Erythroblast (primary cell): ENCODE measurements at regions not wholly inside any gene's neighbourhood (a gene's known extent, or its start where the extent isn't known, plus 50 kb on each side); places are given as distances from the start of the nearest gene placed in this dataset.

Source experiments
- DNase-seq, 2 experiments: peaks; one replicate each; lab custom pipeline; 2025; lab: John Stamatoyannopoulos, UW
- GATA1 ChIP-seq: IDR thresholded peaks from 2 replicates; pipeline ENCODE4 v1.6.1; 2011; ENCODE audit warnings: low read depth, mild to moderate bottlenecking, control low read depth, low read length, moderate library complexity
- POLR2A ChIP-seq: IDR thresholded peaks from 2 replicates; pipeline ENCODE4 v1.6.1; 2011; ENCODE audit warnings: mild to moderate bottlenecking, low read length

DNA sequence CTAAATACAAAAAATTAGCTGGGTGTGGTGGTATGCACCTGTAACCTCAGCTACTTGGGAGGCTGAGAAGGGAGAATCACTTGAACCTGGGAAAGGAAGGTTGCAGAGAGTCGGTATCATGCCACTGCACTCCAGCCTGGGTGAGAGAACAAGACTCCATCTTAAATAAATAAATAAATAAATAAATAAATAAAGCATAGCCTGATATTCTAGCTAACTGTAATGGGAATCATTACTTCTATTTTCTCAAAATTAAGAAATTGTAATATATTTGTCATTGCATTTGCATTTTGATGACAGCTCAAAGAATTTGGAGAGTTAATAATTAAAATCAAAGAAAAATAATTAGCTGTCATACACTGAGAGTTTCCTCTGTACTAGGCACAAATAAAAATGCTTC, 561.1 kb downstream of the EFNB2 start:
- TF ChIP-seq GATA1 = no peak
- no peak for TF ChIP-seq POLR2A
- no peak for DNase-seq

DNA sequence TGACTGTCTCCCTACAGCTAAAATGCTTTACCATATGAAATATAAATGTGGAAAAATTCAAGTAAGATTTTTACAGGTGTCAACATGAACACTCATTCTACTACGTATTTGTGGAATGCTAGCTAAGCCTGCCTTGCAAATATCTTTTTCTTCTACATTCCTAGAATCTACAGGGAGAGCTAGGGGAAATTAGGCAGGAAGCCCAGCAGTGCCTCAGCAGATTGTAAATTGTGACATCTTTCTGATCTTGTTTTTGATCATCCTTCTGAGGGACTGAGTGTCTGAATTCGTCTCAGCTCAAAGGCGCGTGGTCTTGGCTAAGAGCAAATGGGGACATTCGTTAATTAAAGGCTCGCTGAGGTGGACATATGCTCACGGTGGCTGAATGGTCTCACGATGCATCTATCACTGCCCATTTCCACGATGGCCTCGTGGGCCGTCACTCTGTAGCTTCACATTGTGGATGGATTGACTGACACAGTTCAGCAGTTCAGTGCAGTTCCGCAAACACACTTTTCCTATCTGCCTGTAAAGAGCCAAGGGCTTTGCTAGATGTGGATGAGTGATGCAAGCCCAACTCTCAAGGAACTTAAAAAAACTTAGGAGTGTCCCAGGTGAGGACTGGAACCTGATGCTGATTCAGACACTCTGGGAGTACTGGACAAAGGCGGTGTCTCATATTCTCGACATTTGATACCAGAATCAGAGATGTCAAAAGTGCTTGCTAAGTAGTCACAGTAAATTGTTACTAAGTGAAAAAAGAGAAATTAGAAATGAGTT, 562.5 kb downstream of the EFNB2 start:
- DNase-seq = no peak
- TF ChIP-seq GATA1 (no peak), POLR2A (no peak)

DNA sequence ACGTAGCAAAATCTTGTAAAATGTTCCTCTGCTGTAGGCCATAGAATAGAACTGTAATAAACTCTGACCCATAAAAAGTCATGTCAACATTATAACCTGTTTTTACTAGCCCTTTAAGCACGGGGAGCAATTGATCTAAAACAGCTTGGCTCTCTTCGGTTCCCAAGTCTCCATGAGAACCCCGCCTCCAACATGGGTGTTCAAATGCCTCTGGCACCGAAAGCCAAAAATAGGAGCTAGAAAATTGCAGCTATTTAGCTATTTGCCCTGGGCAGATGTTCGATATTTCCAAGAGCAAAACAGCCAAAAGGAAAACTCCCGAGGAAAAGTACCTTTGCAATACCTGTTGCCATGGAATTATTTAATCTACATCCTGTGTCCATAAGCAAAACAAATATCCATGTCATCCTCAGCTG, 563.1 kb downstream of the EFNB2 start:
- no peak for DNase-seq
- TF ChIP-seq POLR2A (no peak), GATA1 (no peak)

DNA sequence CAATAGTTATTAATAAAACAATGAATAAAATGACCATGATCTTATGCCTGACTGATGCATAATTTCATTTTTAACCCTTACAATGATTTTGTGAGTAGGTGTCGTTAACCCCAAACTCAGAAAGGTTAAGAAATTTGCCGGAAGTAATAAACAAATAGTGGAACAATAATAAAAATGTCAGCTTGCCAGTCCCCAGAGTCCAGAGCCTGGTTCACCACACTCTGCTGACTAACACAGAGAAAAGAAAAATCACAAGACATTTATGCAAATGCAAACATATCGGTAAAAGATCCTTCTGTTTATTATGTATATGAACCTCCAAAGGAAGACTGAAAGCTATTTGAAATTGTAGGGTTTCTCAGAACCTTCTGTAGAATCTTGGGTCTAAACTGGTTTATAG, 563.7 kb downstream of the EFNB2 start:
- no peak for DNase-seq

DNA sequence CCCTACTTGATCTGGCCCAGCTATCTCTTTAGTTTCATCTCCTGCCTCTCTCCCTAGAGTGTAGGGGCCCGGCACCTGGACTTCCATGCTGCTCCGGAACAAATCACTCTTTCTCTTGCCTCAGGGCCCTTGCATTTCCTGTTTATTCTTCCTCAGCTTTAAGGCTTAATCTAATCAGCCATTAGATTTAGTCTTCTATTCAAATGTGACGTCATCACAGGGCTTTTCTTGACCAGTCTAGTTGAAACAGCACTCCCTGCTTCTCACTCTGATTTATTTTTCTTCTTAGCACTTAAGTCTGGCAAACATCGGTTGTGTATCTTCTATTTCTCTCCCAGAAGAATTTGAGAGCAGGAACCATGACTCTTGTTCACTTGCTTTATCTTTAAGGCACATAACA, 564.1 kb downstream of the EFNB2 start:
- TF ChIP-seq POLR2A = no peak
- TF ChIP-seq GATA1 = no peak
- no peak for DNase-seq

More for the DNA sequence above, 563.7 kb downstream of the EFNB2 start:
- TF ChIP-seq POLR2A (no peak), GATA1 (no peak)

DNA sequence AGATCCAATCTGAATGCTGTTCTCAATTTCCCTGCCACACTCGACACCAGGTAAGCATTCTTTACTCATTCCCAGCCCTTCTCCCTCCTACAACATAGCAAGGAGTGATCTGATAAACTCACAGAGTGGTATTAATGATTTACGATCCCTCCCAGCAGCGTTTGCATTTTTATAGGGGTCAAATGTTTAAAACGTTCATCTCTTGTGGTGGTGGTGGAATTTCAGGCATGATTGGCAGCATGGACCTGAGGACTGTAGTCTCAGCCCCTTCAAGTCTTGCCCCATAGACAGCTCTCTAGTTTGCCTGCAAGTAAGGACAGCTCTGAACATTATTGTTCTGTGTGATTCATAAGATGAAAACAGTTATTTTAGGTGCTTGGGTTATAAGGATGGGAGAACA, 565.7 kb downstream of the EFNB2 start:
- TF ChIP-seq GATA1 = no peak
- no peak for TF ChIP-seq POLR2A
- no peak for DNase-seq

DNA sequence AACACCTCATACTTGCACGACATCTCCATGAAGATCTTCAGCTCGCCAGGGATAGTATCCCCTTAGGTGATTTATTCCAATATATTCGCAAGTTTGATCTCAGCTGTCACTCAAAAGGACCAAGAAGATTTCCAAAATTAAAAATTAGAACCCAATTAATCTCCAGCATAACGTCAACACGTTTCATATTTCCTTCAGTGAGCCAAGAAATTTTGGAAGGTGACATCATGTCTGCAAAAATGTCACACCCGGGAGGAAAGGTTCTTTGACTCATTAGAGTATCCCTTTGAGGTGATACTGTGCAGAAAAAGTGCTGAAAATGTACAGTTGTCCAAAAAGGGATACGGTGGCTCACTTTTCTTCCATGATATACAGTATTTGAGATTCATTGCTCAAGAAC, 569.6 kb downstream of the EFNB2 start:
- TF ChIP-seq GATA1 (no peak), POLR2A (no peak)

DNA sequence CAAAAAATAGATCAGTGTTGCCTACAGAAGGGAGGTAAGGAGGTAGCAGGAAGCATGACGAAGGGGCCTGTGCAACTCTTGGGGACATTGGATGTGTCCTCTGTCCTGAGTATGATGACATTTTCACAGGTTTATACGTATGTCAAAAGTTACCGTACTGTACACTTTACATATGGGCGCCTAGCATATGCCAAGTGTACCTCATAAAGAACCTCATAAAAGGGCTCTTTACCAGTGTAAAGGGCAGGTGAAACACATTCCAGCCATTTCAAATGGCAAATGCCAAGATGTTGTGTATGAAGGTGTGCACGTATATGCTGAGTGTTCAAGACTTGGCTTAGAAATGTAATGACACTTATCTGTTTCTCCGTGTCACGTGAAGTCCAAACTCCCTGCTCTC, 573.4 kb downstream of the EFNB2 start:
- TF ChIP-seq POLR2A (no peak), GATA1 (no peak)
- no peak for DNase-seq

More for the DNA sequence above, 569.6 kb downstream of the EFNB2 start:
- DNase-seq = no peak

DNA sequence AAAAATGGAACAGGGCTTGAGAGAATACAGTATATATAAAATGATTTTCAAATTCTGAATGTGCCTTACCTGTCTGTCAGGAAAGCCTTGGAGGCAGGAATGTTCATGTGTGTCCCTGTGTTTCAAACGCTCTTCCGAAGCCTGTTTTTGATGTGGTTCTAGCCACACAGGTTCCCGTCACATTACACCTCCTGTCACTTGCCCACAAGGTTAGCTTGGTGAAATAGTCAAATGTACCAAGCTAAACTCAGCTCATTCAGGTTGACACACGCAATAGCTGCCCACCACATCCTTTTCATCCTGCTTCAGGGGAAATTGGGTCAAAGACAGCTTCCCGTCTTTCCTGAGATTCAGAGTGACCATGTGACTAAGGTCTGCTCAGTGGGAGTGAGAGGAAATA, 574.0 kb downstream of the EFNB2 start:
- no peak for DNase-seq
- TF ChIP-seq POLR2A (no peak), GATA1 (no peak)

DNA sequence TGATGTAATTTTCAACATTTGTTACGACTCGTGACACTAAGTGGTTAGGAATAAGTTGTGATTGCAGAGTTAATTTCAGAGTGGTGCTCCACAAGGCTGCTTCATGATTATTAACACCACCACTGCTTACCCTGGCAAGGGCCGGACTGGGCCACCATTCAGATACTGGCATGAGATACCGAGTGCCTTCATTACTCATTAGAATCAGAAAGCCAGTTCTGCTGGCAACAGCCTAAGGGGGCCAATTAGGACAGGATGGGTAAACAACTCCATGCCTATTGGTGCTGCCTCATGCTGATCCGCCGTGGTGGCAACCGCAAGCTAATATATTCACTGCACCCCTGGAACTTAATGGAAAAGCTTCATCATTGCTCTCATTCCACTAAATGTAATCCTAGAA, 575.1 kb downstream of the EFNB2 start:
- DNase-seq = no peak
- TF ChIP-seq POLR2A (no peak), GATA1 (no peak)

DNA sequence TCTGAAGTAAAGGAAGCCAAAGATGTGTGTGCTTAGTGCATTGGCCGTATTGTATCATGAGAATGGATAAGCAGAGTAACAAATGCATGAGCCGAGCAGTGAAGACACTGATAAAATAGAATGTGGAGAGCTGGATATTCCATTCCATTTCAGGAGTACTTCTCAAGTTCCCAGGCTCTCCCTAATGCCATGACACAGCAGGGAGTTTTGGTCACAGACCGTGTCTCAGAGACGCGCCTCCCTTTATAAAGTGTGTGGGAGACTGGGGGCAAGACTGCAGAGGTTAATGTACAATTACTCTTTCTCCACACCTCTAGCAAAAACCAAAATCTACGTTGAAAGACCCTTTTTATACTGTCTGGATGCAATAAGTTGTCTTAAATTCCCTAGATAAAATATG, 575.6 kb downstream of the EFNB2 start:
- no peak for DNase-seq
- TF ChIP-seq GATA1 (no peak), POLR2A (no peak)

DNA sequence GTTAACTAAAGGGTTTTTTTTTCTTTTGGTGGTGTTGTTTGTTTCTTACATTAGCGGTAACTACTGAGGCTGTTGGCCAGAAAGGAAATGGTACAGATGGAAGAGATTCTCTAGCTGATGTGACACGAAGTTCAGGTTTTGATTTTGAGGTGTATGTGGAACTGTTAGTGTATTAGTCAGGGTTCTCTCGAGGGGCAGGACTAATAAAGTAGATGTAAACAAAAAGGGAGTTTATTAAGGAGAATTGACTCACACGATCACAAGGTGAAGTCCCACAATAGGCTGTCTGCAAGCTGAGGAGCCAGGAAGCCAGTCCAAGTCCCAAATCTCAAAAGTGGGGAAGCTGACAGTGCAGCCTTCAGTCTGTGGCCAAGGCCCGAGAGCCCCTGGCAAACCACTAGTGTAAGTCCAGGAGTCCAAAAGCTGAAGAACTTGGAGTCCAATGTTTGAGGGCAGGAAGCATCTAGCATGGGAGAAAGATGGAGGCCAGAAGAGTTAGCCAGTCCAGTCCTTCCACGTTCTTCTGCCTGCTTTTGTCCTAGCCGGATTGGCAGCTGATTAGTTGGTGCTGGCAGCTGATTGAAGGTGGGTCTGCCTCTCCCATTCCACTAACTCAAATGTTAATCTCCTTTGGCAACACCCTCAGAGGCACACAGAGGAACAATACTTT, 577.6 kb downstream of the EFNB2 start:
- no peak for TF ChIP-seq GATA1
- no peak for TF ChIP-seq POLR2A
- no peak for DNase-seq

DNA sequence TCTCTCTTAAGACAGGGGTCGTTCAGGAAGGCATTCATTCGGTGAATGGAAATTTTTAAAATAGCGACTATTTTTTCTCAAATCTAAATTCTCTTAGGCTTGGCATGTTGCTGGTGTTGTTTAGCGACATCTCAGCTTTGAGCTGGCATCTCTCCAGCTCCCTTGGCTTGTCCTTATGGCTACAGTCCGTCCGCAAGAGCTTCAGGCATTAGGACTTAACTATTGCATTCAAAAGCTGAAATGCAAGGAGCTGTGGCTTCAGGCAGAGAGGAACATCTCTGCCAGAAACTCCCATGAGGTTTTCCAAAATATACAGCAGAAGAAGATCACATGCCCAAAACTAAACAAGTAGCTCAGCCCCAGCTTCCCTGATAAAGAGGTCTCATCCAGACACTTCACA, 578.5 kb downstream of the EFNB2 start:
- no peak for DNase-seq
- TF ChIP-seq GATA1 (no peak), POLR2A (no peak)

DNA sequence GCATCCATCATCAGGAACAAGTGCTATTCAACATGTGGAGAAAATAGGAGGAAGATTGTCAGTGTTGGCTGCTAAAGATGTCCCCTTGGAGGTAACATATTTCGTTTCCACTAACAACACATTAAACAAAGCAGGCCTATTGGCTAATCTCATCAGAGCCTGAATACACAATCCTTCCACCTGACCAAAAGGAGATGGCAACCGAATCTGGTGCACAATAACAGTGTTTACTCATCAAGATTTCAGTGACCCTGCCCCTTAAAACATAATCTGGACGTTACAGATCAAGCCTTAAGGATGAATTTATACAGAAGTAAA, 582.5 kb downstream of the EFNB2 start:
- DNase-seq = no peak
- no peak for TF ChIP-seq POLR2A
- TF ChIP-seq GATA1 = no peak

DNA sequence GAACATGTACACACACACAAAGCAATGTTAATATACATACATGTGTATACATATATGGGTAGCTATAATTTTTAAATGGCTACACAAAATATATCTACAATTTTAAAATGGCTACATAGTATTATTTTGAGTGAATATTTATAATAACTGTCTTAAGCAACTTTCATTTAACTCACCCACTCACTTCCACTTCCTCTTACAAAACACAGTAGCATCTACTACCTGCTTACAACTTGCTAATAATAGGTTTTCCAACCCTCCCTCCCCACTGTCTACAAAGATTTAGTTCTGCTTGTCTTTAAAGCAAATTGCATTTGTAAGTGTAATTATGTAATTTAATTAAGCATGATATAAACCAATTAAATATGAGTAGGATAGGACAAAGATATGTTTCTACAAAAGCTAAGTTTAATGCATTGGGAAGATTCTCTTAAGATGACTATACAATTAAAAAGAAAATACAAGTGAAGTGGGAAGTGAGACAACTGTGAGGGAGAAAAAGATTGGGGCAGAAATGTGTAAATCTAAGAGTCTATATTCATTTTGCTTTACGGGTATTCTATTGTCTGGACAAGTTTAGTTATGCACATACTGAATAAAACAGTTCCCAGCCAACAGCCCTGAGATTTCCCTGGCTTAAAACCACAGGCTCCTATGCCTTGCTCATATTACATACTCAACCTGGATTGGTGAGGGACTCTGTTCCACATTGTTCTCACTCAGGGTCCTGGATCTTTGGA, 583.1 kb downstream of the EFNB2 start:
- no peak for DNase-seq
- no peak for TF ChIP-seq GATA1
- TF ChIP-seq POLR2A = no peak
